NCI-H2227 (cell line): ENCODE measurements at regions not wholly inside any gene's neighbourhood (a gene's known extent, or its start where the extent isn't known, plus 50 kb on each side); places are given as distances from the start of the nearest gene placed in this dataset.
A peak's percentile ranks its signal among the peaks of the same experiment; 100 is the strongest.

ENCODE experiments used
- DNase-seq: peaks from one replicate; lab custom pipeline; 2025; ENCODE audit not compliant: unreplicated experiment; lab: John Stamatoyannopoulos, UW

- DNase-seq: no peak
Measured at GRCh38 chr7:72524037-72524436, 111.9 kb upstream of the CALN1 start.

GRCh38 chr7:72504061-72504706 is 92.0 kb upstream of the CALN1 start:
- peak; percentile 18 for DNase-seq

- peak; percentile 18 for DNase-seq
Measured at GRCh38 chr7:72503644-72504043, 91.5 kb upstream of the CALN1 start.

GRCh38 chr7:72494807-72495206 is 82.7 kb upstream of the CALN1 start:
- DNase-seq: no peak

- peak; percentile 84 for DNase-seq
Measured at GRCh38 chr7:72493850-72494661, 81.9 kb upstream of the CALN1 start.

- peak; percentile 89 for DNase-seq
Measured at GRCh38 chr7:72492461-72493065, 80.4 kb upstream of the CALN1 start.

GRCh38 chr7:72490301-72490700 is 78.2 kb upstream of the CALN1 start:
- DNase-seq: no peak

- no peak for DNase-seq
Measured at GRCh38 chr7:72481934-72482333, 69.8 kb upstream of the CALN1 start.

GRCh38 chr7:72476608-72477305 is 64.6 kb upstream of the CALN1 start:
- DNase-seq: no peak

- DNase-seq: no peak
Measured at GRCh38 chr7:72467237-72467636, 55.1 kb upstream of the CALN1 start.

GRCh38 chr7:72466797-72467196 is 54.7 kb upstream of the CALN1 start:
- DNase-seq: no peak

- DNase-seq: no peak
Measured at GRCh38 chr7:72465521-72465920, 53.4 kb upstream of the CALN1 start.

GRCh38 chr7:72462311-72462710 is 50.2 kb upstream of the CALN1 start:
- DNase-seq: no peak
